GM04504 (cell line): ENCODE measurements at regions not wholly inside any gene's neighbourhood (a gene's known extent, or its start where the extent isn't known, plus 50 kb on each side); places are given as distances from the start of the nearest gene placed in this dataset.

Experiments
- DNase-seq: peaks from one replicate; pipeline ENCODE4 v3.0.0-alpha.2; 2012; ENCODE audit warnings: low read depth

- peak; percentile 86 for DNase-seq
These were observed 66.6 kb downstream of the TNFAIP3 start for GRCh38 chr6:137933696-137934095.

DNA sequence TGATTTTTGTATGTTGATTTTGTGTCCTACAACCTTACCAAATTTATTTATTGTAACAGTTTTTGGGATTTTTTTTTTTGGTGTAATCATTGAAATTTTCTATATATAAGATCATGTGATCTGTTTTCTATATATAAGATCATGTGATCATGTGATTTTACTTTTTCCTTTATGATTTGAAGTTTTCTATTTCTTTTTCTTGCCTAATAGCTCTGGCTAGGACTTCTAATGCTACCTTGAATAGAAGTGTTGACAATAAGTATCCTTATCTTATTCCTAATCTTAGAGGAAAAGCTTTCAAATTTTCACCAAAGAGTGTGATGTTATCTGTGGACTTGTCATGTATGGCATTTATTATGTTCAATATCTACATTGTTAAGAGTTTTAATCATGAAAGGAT lies 69.7 kb downstream of the TNFAIP3 start:
- no peak for DNase-seq

DNA sequence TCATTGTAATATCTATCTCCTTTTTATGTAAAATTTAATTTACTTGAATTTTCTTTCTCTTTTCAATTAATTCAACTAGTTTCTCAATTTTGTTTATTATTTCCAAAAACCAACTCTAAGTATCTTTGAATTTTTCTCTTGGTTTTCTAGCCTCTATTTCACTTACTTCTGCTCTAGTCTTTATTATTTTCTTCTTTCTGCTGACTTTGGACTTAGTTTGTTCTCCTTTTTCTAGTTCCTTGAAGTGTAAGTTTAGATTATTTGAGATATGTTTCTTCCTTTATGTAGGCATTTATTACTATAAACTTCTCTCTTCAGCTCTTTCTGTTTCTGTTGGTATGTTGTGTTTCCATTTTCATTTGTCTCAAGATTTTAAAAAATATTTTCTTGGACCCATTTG lies 70.8 kb downstream of the TNFAIP3 start:
- no peak for DNase-seq

GRCh38 chr6:137938770-137939379 lies 71.8 kb downstream of the TNFAIP3 start:
- no peak for DNase-seq

- no peak for DNase-seq
These were observed 74.9 kb downstream of the TNFAIP3 start for GRCh38 chr6:137941995-137942394.

GRCh38 chr6:137942736-137943135 lies 75.7 kb downstream of the TNFAIP3 start:
- DNase-seq: no peak

DNA sequence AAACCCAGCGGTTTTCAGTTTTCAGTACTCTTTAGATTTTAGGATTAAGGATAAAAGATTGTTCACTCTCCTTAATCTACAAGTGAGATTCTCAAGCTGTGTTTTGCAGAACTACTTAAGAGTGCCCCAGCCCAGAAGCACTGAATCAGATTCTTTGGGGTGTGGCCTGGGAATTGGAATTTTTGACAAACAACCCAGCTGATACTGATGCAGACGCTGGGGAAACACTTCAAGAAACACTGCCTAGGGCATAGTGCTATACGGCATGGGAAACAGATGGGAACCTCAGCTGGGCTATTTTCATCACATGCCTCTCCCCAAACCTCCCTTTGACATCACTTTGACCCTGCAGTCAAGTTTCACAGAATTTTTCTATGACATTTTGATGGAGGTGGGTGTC lies 77.3 kb downstream of the TNFAIP3 start:
- DNase-seq: peak; percentile 47

DNA sequence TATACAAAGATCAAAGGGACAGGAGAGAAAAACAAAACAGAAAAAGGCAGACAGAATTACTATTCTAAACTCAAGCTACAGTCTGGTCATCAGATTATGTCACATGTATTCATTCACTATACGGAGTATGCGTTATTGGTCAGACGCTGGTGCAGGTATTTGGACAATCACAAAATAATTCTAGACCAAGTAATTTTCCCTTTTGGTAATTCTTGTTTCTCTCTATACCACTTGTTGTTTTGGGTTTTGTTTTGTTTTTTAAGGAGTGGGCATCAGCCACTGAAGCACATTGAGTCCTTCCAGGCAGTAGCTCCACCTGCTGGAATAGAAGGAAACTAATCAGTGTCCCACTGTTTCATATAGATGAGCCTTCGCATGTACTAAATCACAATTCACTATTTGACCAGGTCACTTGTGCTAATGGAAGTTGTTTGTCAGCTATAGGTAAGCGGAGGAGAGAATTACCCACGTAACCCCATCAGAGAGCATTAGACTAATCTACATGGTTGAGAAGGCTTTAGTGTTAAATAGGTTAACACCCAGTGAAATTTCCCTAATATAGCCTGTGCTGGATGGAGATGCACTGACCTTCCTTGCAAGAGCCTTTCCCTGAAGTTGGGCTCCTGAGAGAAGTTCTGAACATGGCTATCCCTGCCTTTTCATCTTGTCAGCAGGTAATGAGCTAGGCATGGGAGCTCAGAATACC lies 77.9 kb downstream of the TNFAIP3 start:
- DNase-seq: no peak

GRCh38 chr6:137949686-137950390 lies 82.8 kb downstream of the TNFAIP3 start:
- DNase-seq: no peak

DNA sequence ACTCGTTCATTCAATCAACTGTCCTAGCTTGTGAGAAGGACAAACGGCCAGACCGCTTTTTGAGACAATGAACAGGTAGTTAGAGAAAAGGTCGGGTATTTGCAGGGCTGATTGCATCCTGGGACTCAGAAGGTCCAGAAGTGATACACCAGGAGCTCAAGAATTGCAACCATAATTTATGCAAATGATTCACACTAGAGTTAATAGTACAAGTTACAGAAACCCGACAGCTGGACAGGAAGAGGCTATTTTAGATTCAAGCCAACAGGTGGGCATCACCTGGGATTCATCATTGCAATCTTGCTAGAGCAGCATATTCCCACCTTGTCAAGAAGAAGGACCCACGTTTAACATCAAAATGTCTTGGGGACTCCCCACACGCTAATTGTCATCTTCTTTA lies 83.5 kb downstream of the TNFAIP3 start:
- DNase-seq: no peak

- no peak for DNase-seq
These were observed 84.1 kb downstream of the TNFAIP3 start for GRCh38 chr6:137951064-137951597.

GRCh38 chr6:137952247-137952646 lies 85.2 kb downstream of the TNFAIP3 start:
- no peak for DNase-seq

DNA sequence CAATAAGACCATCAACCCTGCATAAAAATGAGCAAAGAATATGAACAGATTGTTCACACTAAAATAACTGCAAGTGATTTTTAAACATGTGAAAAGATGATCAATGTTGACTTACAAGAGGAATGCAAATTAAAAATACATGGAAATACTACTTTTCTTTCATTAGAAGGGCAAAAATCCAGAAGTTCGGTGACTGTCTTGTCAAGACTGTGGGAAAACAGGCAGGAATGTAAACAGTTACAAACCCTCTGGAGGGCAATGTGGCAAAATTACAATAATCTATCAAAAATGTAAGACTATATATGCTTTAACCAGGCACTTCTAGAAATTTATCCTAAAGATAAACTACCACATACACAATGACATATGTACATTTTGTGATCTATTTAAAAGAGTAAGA lies 86.7 kb downstream of the TNFAIP3 start:
- DNase-seq: no peak

GRCh38 chr6:137954253-137954652 lies 87.2 kb downstream of the TNFAIP3 start:
- DNase-seq: no peak

DNA sequence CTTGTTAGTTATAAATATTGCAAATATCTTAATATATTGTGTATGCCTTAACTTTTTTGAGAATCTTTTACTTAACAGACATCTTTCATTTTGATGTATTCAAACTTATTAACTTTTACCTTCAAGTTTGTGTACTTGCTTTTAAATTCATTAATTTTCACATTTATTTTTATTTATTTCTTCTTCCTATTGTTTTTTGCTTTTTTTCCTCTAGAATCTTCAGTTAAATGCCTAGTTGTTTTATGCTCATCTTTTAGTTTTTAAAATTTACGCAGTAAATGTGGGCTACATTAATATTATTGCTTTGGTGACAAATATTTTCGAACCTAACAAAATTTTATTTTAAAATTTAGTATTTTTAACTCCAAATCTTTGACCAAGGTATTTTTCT lies 89.0 kb downstream of the TNFAIP3 start:
- DNase-seq: no peak

DNA sequence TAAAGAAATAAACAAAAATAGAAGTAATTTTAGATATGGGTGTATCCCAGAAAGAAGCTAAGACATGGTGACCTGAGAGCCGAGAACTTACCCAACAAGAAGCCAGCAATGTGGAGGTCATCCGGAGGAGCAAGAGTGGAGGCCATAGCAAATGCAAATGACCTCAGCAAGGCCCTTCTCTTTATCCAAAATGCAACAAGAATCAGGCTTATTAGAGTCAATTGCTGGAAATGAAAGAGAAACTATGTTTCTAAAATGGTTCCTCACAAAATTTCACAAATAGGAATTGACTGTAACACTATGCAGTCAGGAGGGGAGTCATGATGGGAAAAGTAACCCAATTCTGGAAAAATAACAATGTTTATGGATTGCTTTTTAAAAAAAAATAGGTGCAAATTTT lies 90.4 kb downstream of the TNFAIP3 start:
- no peak for DNase-seq

DNA sequence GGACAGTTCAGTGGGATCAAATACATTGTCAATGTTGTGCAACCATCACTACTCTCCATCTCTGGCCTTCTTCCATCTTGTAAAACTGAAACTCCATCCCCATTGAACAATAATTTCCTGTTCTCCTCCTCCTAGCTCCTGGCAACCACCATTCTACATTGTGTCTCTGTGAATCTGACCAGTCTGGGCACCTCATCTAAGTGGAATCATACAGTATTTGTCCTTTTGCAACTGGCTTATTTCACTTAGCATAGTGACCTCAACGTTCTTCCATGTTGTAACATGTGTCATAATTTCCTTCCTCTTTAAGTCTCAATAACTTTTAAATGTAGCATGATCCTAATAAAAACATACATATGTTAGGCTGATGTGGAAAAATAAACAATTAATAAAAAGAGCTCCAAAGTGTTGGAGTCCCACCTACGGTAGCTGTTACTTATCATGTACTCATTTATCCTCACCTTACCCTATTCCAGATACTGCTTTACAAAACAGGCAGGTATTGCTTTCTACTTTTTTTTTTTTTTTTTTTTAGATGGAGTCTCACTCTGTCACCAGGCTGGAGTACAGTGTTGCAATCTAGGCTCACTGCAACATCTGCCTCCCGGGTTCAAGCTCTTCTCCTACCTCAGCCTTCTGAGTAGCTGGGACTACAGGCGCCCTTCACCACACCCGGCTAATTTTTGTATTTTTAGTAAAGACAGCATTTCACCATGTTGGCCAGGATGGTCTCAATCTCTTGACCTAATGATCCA lies 91.9 kb downstream of the TNFAIP3 start:
- no peak for DNase-seq

DNA sequence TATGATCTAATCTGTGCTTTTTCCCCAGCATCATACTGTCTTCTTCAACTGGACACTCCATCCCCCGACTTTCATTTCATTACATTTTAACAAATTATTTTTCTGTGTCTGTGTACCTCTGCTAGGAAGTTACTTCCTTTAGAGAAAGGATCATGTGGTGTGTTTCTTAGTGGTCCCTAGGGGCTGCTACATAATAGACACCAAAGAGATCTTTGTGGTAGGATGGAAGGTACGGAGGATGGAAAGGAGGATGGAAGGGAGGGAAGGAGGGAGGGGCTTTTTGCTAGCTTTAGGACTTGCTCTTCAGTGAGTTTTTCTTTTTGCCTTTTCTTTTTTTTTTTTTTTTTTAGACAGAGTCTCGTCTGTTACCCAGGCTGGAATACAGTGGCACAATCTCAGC lies 95.7 kb downstream of the TNFAIP3 start:
- DNase-seq: no peak

- no peak for DNase-seq
These were observed 97.8 kb downstream of the TNFAIP3 start for GRCh38 chr6:137964876-137965275.

GRCh38 chr6:137967689-137968454 lies 100.8 kb downstream of the TNFAIP3 start:
- no peak for DNase-seq

- no peak for DNase-seq
These were observed 101.4 kb downstream of the TNFAIP3 start for GRCh38 chr6:137968455-137968804.

DNA sequence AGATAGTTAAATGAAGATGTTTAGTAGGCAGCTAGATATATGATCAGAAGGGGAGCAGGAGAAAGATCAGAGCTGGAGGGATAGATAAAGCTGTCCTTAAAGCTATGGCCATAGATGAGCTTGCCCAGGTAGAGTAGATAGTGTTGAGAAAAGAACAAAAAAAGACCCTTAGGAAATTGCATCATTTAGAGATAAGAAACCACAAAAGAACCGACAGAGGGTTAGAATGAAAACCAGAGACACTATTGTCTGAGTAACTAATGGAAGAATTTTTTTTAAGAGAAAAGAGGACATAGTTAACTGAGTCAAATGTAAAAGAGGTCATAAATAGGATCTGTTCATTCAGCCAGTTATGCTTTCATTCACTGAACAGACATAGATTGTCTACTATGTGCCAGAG lies 101.8 kb downstream of the TNFAIP3 start:
- no peak for DNase-seq
